ENCODE measurements at regions not wholly inside any gene's neighbourhood (a gene's known extent, or its start where the extent isn't known, plus 50 kb on each side); places are given as distances from the start of the nearest gene placed in this dataset.

DNA sequence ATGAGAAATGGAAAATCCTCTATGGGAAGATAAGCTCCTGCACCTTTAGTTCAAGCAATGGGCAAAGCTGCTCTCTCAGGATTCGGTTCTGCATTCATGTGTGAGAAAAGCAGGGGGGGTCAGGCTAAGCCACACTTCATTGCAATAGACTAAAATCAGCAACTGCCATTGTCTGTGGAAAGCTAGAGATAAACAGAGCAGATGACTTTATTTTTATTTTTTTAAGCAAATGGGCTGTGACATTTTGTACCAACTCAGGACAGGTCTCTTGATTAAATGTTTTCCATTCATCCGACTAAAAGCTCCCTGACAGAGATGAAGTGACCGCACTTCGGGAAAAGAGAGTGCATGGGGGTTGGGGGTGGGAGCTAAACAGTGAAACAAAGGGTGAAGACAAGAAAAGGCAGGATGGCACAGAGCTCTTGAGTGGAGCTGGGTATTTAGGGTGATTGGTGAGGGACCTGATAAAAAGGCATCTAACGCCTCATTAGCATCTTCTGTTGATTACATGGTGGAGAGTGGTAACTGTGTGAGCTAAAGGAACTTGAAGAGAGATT, 987.4 kb downstream of the TUSC7 start:
- no peaks in the 10 kb centered on the region for H3K27me3 ChIP-seq (ENCODE audit: control insufficient read depth, insufficient read depth, low read length)
- DNase-seq (ENCODE audit: low read depth, low spot score): no peak
- CTCF ChIA-PET: interaction anchor here (1.0 to 1.4 kb wide), 2 partner anchors 72 to 301 kb away, joined by 3 to 6 read pairs; no protein-coding TSS in a partner anchor
- H3K27ac ChIP-seq (ENCODE audit: low read depth, low read length): no peak overlapping the region
- no peaks in the 10 kb centered on the region for H3K9me3 ChIP-seq (ENCODE audit: control insufficient read depth, insufficient read depth, low read length)
- H3K4me3 ChIP-seq (ENCODE audit: low read depth, low read length): no peak overlapping the region
- TF ChIP-seq, protein P1, sequence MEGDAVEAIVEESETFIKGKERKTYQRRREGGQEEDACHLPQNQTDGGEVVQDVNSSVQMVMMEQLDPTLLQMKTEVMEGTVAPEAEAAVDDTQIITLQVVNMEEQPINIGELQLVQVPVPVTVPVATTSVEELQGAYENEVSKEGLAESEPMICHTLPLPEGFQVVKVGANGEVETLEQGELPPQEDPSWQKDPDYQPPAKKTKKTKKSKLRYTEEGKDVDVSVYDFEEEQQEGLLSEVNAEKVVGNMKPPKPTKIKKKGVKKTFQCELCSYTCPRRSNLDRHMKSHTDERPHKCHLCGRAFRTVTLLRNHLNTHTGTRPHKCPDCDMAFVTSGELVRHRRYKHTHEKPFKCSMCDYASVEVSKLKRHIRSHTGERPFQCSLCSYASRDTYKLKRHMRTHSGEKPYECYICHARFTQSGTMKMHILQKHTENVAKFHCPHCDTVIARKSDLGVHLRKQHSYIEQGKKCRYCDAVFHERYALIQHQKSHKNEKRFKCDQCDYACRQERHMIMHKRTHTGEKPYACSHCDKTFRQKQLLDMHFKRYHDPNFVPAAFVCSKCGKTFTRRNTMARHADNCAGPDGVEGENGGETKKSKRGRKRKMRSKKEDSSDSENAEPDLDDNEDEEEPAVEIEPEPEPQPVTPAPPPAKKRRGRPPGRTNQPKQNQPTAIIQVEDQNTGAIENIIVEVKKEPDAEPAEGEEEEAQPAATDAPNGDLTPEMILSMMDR (IDR thresholded peaks at IDR 0.05; ENCODE audit: low read depth, low read length): no peak
- POLR2A ChIA-PET: no interaction called here

DNA sequence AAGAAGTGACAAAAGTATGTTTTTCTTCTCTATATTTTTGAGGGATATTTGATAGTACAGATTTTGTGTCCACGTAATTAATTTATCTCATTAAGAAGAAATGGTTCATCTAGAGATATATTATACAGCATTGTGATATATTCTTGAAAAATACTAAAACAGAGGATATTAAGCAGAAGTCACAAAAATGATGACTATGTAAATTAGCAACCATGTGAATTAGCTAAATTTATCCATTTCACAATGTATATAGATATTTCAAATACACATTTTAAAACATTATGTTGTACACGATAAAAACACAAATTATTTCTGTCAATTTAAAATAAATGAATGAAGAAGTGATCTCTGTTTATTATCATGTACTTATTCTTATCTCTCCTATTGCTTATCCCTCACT, 989.5 kb downstream of the TUSC7 start:
- Histone ChIP-seq H3K4me3 (ENCODE audit: low read depth, low read length) (no peak overlapping the region), H3K9me3 (ENCODE audit: control insufficient read depth, insufficient read depth, low read length) (no peaks in the 10 kb centered on the region), H3K27ac (ENCODE audit: low read depth, low read length) (no peak overlapping the region), H3K27me3 (ENCODE audit: control insufficient read depth, insufficient read depth, low read length) (no peaks in the 10 kb centered on the region)
- ChIA-PET POLR2A (no interaction called here), CTCF (interaction anchor here (0.6 to 0.9 kb wide), 2 partner anchors 22 to 927 kb away, joined by 3 to 5 read pairs; no protein-coding TSS in a partner anchor)
- TF ChIP-seq, protein P1 (IDR thresholded peaks at IDR 0.05; ENCODE audit: low read depth, low read length): no peak
- no peak for DNase-seq (ENCODE audit: low read depth, low spot score)

DNA sequence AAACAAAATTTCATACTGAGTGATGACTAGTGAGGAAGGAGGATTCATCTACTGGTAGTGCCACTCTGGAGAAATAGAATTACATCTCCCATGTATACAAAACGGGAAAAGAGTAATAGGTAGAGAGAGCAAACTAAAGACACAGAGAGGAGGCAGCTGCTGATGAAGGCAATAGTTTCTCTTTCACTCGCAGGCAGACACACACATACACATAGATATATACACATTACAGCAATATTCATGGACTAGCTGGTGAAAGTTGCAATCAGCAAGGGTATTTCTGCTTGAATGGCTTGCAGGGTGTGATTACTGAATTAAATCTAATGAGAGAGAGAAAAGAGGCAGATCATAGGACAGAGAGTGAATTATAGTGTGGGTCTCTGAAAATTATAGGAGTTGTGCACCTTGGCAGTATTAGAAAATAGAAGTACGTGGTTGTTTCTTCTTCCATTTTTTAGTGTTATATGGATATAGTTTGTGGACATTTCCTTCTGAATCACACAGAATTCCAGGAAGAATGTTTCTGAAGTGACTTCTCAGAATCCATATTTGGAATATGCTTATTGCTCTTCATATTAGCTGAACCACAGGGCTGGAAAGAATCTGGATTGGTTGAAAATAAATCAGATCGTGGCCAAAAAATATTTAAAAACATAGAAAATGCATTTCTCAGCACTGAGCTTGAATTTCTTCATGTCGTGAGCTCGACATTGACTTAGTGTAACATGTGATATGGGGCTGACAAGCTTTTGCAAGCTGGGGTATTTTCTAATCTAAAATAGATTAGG, 991.2 kb downstream of the TUSC7 start:
- H3K27me3 ChIP-seq (ENCODE audit: control insufficient read depth, insufficient read depth, low read length): no peaks in the 10 kb centered on the region
- H3K9me3 ChIP-seq (ENCODE audit: control insufficient read depth, insufficient read depth, low read length): no peaks in the 10 kb centered on the region
- POLR2A ChIA-PET: no interaction called here
- DNase-seq (ENCODE audit: low read depth, low spot score): no peak
- CTCF ChIA-PET: interaction anchor here (1.0 kb wide), 1 partner anchor 20 kb away, joined by 3 read pairs; no protein-coding TSS in a partner anchor
- H3K27ac ChIP-seq (ENCODE audit: low read depth, low read length): no peak overlapping the region
- peak overlapping the region; percentile 35 for H3K4me3 ChIP-seq (ENCODE audit: low read depth, low read length)
- TF ChIP-seq, protein P1 (IDR thresholded peaks at IDR 0.05; ENCODE audit: low read depth, low read length): no peak

DNA sequence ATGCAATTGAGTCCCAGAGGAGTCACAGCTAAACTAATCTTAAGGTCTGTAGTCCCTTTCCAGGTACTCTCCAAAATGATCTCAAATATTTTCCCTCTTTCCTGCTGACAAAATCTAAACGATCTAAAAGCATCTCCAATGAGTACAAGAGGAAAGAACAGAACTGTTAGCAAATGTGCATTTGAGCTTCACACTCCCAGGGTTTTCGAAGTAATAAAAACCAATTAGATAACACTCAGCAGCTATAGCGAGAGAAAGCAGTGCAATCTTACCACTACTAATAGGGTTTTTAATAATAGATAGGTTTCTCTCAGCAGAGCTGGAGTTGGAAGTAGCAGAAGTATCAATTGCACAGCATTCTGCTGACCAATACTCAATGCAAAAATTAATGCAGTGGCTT, 995.4 kb downstream of the TUSC7 start:
- Histone ChIP-seq H3K4me3 (ENCODE audit: low read depth, low read length) (no peak overlapping the region), H3K27me3 (ENCODE audit: control insufficient read depth, insufficient read depth, low read length) (no peaks in the 10 kb centered on the region), H3K27ac (ENCODE audit: low read depth, low read length) (no peak overlapping the region), H3K9me3 (ENCODE audit: control insufficient read depth, insufficient read depth, low read length) (no peaks in the 10 kb centered on the region)
- no peak for DNase-seq (ENCODE audit: low read depth, low spot score)
- POLR2A ChIA-PET: interaction anchor here (0.7 kb wide), 2 partner anchors 83 to 290 kb away, joined by 3 read pairs; no protein-coding TSS in a partner anchor
- CTCF ChIA-PET: interaction anchor here (1.5 to 3.5 kb wide), 3 partner anchors 156 to 934 kb away, joined by 5 to 9 read pairs (median 7); no protein-coding TSS in a partner anchor
- TF ChIP-seq, protein P1 (IDR thresholded peaks at IDR 0.05; ENCODE audit: low read depth, low read length): no peak

DNA sequence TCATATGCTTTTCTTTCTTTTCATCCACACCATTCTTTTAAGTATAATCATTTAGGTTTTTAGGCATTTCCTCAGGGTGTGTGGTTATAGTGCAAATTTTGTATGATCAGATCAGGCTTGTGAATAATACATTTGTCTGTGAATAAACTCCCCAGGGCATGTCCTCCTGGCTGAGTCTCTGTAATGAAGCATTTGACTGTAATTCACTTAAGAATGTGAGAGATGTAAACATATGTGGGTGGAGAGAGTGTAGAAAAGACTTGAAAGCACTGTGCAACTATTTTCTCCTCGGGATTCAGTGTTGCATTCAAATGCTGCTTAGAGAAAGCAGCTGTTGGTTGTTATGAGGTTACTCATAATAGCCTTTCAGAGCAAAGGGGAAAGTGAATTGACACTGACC, 996.5 kb downstream of the TUSC7 start:
- TF ChIP-seq, protein P1 (IDR thresholded peaks at IDR 0.05; ENCODE audit: low read depth, low read length): no peak
- CTCF ChIA-PET: interaction anchor here (1.2 to 3.5 kb wide), 3 partner anchors 12 to 292 kb away, joined by 3 to 9 read pairs (median 5); no protein-coding TSS in a partner anchor
- Histone ChIP-seq H3K4me3 (ENCODE audit: low read depth, low read length) (no peak overlapping the region), H3K27ac (ENCODE audit: low read depth, low read length) (peak overlapping the region; percentile 59), H3K27me3 (ENCODE audit: control insufficient read depth, insufficient read depth, low read length) (no peaks in the 10 kb centered on the region), H3K9me3 (ENCODE audit: control insufficient read depth, insufficient read depth, low read length) (no peaks in the 10 kb centered on the region)
- POLR2A ChIA-PET: interaction anchor here (0.6 to 1.0 kb wide), 4 partner anchors 80 to 544 kb away, joined by 3 to 5 read pairs (median 3); no protein-coding TSS in a partner anchor
- DNase-seq (ENCODE audit: low read depth, low spot score): peak; percentile 92
